Activated CD4-positive, alpha-beta T cell treated with anti-CD3 and anti-CD28 coated beads, Interleukin-2, amount 10 ng/mL, durations not matched to agents 24 days and 14 days (primary cell): ENCODE measurements at regions not wholly inside any gene's neighbourhood (a gene's known extent, or its start where the extent isn't known, plus 50 kb on each side); places are given as distances from the start of the nearest gene placed in this dataset.
"Not testable (repeated sequence)": the region's sequence is repeated elsewhere in the genome, so short reads cannot be mapped to it uniquely, and the experiment has no call there.

ENCODE experiments used
- DNase-seq: peaks from one replicate; pipeline ENCODE4 v3.0.0; 2022
- H3K27ac Mint-ChIP-seq: one replicate; pipeline ENCODE4 v1.8.0; 2022; ENCODE audit warnings: mild to moderate bottlenecking, mixed read lengths
- H3K27me3 Mint-ChIP-seq: one replicate; pipeline ENCODE4 v1.8.0; 2022; ENCODE audit warnings: mixed read lengths
- H3K36me3 Mint-ChIP-seq: one replicate; pipeline ENCODE4 v1.8.0; 2022; ENCODE audit warnings: low read depth, mild to moderate bottlenecking, mixed read lengths
- H3K4me1 Mint-ChIP-seq: one replicate; pipeline ENCODE4 v1.8.0; 2021; ENCODE audit warnings: mixed read lengths
- H3K4me3 Mint-ChIP-seq: one replicate; pipeline ENCODE4 v1.8.0; 2022; ENCODE audit warnings: mild to moderate bottlenecking, moderate library complexity, mixed read lengths
- H3K9me3 Mint-ChIP-seq: one replicate; pipeline ENCODE4 v1.8.0; 2021; ENCODE audit warnings: mixed read lengths
- intact Hi-C: fragments of 100-400 bp; cut with micrococcal nuclease; formaldehyde crosslinking; loops from one replicate; pipeline ENCODE4 v1.15.1; 2023

GRCh38 chr7:73154586-73155038 lies 68.8 kb upstream of the SPDYE9 start:
- H3K4me3 Mint-ChIP-seq, result peak overlapping the region; percentile 66
- H3K27me3 Mint-ChIP-seq, H3K4me1 Mint-ChIP-seq, intact Hi-C loops, H3K27ac Mint-ChIP-seq, H3K9me3 Mint-ChIP-seq, H3K36me3 Mint-ChIP-seq: not testable (repeated sequence)
- peak; percentile 93 for DNase-seq

DNA sequence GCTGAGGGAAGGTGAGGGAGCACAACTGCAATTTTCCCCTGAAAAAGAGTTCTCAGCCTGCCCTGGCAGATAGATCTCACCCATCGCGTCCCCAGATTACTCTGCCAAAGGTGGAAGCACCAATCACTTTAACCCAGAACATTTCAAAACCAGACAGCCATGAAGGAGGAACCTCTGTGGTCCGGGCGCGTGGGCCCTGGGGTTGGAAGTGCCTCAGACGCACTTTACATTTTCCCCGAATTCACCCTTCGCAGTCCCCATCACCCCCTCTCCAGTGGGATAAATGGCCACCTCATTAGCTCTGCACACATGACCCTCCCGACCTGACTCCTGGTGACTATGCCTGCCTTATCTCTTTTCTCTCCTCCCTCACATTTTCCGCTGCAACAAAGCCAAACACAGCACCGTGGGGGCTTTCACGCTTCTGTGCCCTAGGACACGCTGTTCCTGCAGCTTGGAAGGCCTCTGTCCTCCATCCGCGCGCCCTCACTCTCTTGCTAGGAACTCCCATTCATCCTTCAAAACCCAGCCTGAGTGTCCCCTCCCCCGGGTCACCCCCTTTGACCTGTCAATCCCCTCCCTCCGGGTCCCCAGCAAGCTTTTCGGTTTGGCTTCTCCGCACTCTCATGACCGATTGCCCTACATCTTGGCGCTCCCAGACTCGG lies 68.2 kb upstream of the SPDYE9 start:
- H3K27ac Mint-ChIP-seq, intact Hi-C loops, H3K27me3 Mint-ChIP-seq, H3K4me3 Mint-ChIP-seq, H3K4me1 Mint-ChIP-seq, H3K9me3 Mint-ChIP-seq, H3K36me3 Mint-ChIP-seq: not testable (repeated sequence)
- peak; percentile 52 for DNase-seq

DNA sequence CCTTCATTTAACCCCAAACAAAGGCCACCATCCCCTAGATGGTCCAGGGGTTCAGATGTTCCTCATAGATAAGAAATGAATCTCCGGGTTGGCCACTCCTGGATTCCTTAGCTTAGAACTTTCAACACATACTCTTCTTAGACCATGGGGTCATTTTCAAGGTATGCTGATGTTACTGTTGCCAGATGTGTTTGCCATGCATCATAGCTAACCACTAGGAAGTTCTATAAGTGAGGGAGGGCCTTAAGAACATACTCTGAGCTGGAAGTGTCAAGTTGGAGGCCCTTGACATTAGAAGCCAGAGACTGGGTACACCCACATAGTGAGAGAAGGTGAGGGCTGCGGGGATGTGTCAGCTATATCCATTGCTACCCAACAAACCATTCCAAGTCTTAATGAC lies 62.7 kb upstream of the SPDYE9 start:
- H3K27me3 Mint-ChIP-seq, H3K9me3 Mint-ChIP-seq, H3K4me1 Mint-ChIP-seq, intact Hi-C loops, H3K27ac Mint-ChIP-seq, H3K36me3 Mint-ChIP-seq, H3K4me3 Mint-ChIP-seq, DNase-seq: not testable (repeated sequence)

DNA sequence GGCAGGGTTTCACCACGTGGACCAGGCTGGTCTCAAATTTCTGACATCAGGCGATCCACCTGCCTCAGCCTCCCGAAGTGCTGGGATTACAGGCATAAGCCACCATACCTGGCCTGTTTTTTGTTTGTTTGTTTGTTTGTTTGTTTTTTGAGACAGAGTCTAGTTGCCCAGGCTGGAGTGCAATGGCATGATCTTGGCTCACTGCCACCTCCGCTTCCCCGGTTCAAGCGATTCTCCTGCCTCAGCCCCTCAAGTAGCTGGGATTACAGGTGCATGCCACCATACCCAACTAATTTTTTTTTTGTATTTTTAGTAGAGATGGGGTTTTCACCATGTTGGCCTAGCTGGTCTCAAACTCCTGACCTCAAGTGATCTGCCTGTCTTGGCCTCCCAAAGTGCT lies 61.8 kb upstream of the SPDYE9 start:
- H3K4me3 Mint-ChIP-seq, DNase-seq, H3K36me3 Mint-ChIP-seq, intact Hi-C loops, H3K27ac Mint-ChIP-seq, H3K4me1 Mint-ChIP-seq, H3K9me3 Mint-ChIP-seq, H3K27me3 Mint-ChIP-seq: not testable (repeated sequence)

DNA sequence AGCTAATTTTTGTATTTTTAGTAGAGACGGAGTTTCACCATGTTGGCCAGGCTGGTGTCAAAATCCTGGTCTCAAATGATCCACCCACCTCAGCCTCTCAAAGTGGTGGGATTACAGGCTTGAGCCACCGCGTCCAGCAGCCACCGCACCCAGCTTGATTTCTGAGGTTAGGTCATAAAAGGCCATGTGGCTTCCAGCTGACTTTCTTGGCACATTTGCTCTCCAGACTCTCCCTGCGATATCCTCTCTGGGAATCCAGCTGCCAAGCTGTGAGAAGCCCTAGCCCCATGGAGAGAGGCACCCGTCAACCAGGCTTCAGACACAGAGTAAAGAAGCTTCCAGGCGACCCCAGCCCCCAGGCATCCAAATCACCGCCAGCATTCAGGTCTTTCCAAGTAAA lies 58.2 kb upstream of the SPDYE9 start:
- DNase-seq, intact Hi-C loops, H3K27ac Mint-ChIP-seq, H3K4me3 Mint-ChIP-seq, H3K36me3 Mint-ChIP-seq, H3K27me3 Mint-ChIP-seq, H3K9me3 Mint-ChIP-seq, H3K4me1 Mint-ChIP-seq: not testable (repeated sequence)

- H3K9me3 Mint-ChIP-seq, DNase-seq, intact Hi-C loops, H3K4me1 Mint-ChIP-seq, H3K36me3 Mint-ChIP-seq, H3K4me3 Mint-ChIP-seq, H3K27me3 Mint-ChIP-seq, H3K27ac Mint-ChIP-seq: not testable (repeated sequence)
Measured at GRCh38 chr7:73137922-73138321, 52.1 kb upstream of the SPDYE9 start.
